Astrocyte (in vitro differentiated cells and primary cell): ENCODE measurements at regions not wholly inside any gene's neighbourhood (a gene's known extent, or its start where the extent isn't known, plus 50 kb on each side); places are given as distances from the start of the nearest gene placed in this dataset.

Source experiments
- DNase-seq: peaks from one replicate; pipeline ENCODE4 v3.0.0-alpha.2; 2010; ENCODE audit warnings: low read depth
- FAIRE-seq: peaks from 2 replicates; lab custom pipeline; 2011; peaks lifted over from hg19 to GRCh38; lab: Jason Lieb, UNC
- H2AFZ ChIP-seq: 2 replicates; pipeline ENCODE4 v1.6.0; 2012; ENCODE audit warnings: low read depth, low read length, inconsistent platforms
- H3K27ac ChIP-seq: 2 replicates; pipeline ENCODE4 v1.5.1; 2011; ENCODE audit warnings: low read depth, low read length, inconsistent platforms
- H3K27me3 ChIP-seq: 2 replicates; pipeline ENCODE4 v1.6.0; 2011; ENCODE audit warnings: low read length, inconsistent platforms; ENCODE audit not compliant: insufficient read depth
- H3K36me3 ChIP-seq: 2 replicates; pipeline ENCODE4 v1.5.1; 2011; ENCODE audit warnings: low read length, inconsistent platforms; ENCODE audit not compliant: insufficient read depth
- H3K4me1 ChIP-seq: 2 replicates; pipeline ENCODE4 v1.5.1; 2011; ENCODE audit warnings: low read length, inconsistent platforms; ENCODE audit not compliant: insufficient read depth
- H3K4me2 ChIP-seq: 2 replicates; pipeline ENCODE4 v1.6.0; 2012; ENCODE audit warnings: low read length, inconsistent platforms
- H3K4me3 ChIP-seq: 2 replicates; pipeline ENCODE4 v1.5.1; 2011; ENCODE audit warnings: low read depth, mild to moderate bottlenecking, low read length, inconsistent platforms; ENCODE audit not compliant: insufficient read depth
- H3K79me2 ChIP-seq: 2 replicates; pipeline ENCODE4 v1.6.0; 2012; ENCODE audit warnings: mild to moderate bottlenecking, low read length, inconsistent platforms; ENCODE audit not compliant: insufficient read depth
- H3K9ac ChIP-seq: 2 replicates; pipeline ENCODE4 v1.6.0; 2012; ENCODE audit warnings: mild to moderate bottlenecking, low read length, inconsistent platforms
- H3K9me3 ChIP-seq: 2 replicates; pipeline ENCODE4 v1.5.1; 2012; ENCODE audit warnings: low read depth, mild to moderate bottlenecking, low read length, inconsistent platforms; ENCODE audit not compliant: insufficient read depth
- H4K20me1 ChIP-seq: 2 replicates; pipeline ENCODE4 v1.6.0; 2012; ENCODE audit warnings: low read length, inconsistent platforms; ENCODE audit not compliant: insufficient read depth
- H3K27ac Mint-ChIP-seq: one replicate; pipeline ENCODE4 v1.8.0; 2021; ENCODE audit warnings: mild to moderate bottlenecking, mixed read lengths; ENCODE audit not compliant: unreplicated experiment
- H3K27me3 Mint-ChIP-seq: one replicate; pipeline ENCODE4 v1.8.0; 2021; ENCODE audit warnings: low read depth, mixed read lengths; ENCODE audit not compliant: unreplicated experiment
- H3K36me3 Mint-ChIP-seq: one replicate; pipeline ENCODE4 v1.8.0; 2021; ENCODE audit warnings: low read depth, mixed read lengths; ENCODE audit not compliant: unreplicated experiment
- H3K4me1 Mint-ChIP-seq: one replicate; pipeline ENCODE4 v1.8.0; 2021; ENCODE audit warnings: low read depth, mixed read lengths; ENCODE audit not compliant: unreplicated experiment
- H3K4me3 Mint-ChIP-seq: one replicate; pipeline ENCODE4 v1.8.0; 2021; ENCODE audit warnings: mild to moderate bottlenecking, moderate library complexity, mixed read lengths; ENCODE audit not compliant: unreplicated experiment
- H3K9me3 Mint-ChIP-seq: one replicate; pipeline ENCODE4 v1.8.0; 2021; ENCODE audit warnings: mild to moderate bottlenecking, mixed read lengths; ENCODE audit not compliant: unreplicated experiment
- CTCF ChIP-seq: IDR thresholded peaks from 2 replicates; pipeline ENCODE4 v1.5.1; 2011; ENCODE audit warnings: low read depth, mild to moderate bottlenecking, inconsistent platforms, low read length, moderate library complexity; ENCODE audit not compliant: insufficient read depth
- EZH2 ChIP-seq: IDR thresholded peaks from 2 replicates; pipeline ENCODE4 v1.6.1; 2012; ENCODE audit warnings: mild to moderate bottlenecking, low read length, inconsistent platforms; ENCODE audit not compliant: insufficient read depth

GRCh38 chr4:164188236-164188635 lies 565.7 kb upstream of the SMIM31 start:
- Histone ChIP-seq H3K27ac (no peak overlapping the region), H3K79me2 (no peaks in the 10 kb centered on the region), H3K9ac (no peak overlapping the region), H3K36me3 (no peaks in the 10 kb centered on the region), H3K4me1 (no peaks in the 10 kb centered on the region), H3K4me3 (no peak overlapping the region), H4K20me1 (no peaks in the 10 kb centered on the region), H3K27me3 (no peaks in the 10 kb centered on the region), H3K4me2 (no peak overlapping the region), H3K9me3 (no peaks in the 10 kb centered on the region), H2AFZ (no peak overlapping the region)
- Mint-ChIP-seq H3K27ac (no peak overlapping the region), H3K9me3 (peaks cover 6% of the 10 kb centered on the region), H3K36me3 (peaks cover 3% of the 10 kb centered on the region), H3K27me3 (no peaks in the 10 kb centered on the region), H3K4me1 (no peaks in the 10 kb centered on the region), H3K4me3 (no peak overlapping the region)
- FAIRE-seq (no peak), DNase-seq (no peak)
- TF ChIP-seq EZH2 (no peak), CTCF (no peak)

GRCh38 chr4:164192844-164193243 lies 561.1 kb upstream of the SMIM31 start:
- TF ChIP-seq EZH2, result no peak
- TF ChIP-seq CTCF, result no peak
- H3K4me3 Mint-ChIP-seq, result no peak overlapping the region
- no peaks in the 10 kb centered on the region for H3K79me2 ChIP-seq
- H3K4me1 Mint-ChIP-seq, result no peaks in the 10 kb centered on the region
- FAIRE-seq, result no peak
- no peak overlapping the region for H3K9ac ChIP-seq
- peaks cover 6% of the 10 kb centered on the region for H3K9me3 Mint-ChIP-seq
- H3K27me3 ChIP-seq, result no peaks in the 10 kb centered on the region
- H3K4me2 ChIP-seq, result no peak overlapping the region
- H2AFZ ChIP-seq, result no peak overlapping the region
- no peaks in the 10 kb centered on the region for H3K27me3 Mint-ChIP-seq
- DNase-seq, result no peak
- H3K36me3 ChIP-seq, result no peaks in the 10 kb centered on the region
- H3K36me3 Mint-ChIP-seq, result peaks cover 3% of the 10 kb centered on the region
- no peaks in the 10 kb centered on the region for H3K9me3 ChIP-seq
- no peak overlapping the region for H3K4me3 ChIP-seq
- no peaks in the 10 kb centered on the region for H4K20me1 ChIP-seq
- H3K27ac ChIP-seq, result no peak overlapping the region
- no peak overlapping the region for H3K27ac Mint-ChIP-seq
- no peaks in the 10 kb centered on the region for H3K4me1 ChIP-seq

- Mint-ChIP-seq H3K4me1 (no peaks in the 10 kb centered on the region), H3K36me3 (peaks cover 3% of the 10 kb centered on the region), H3K9me3 (peaks cover 6% of the 10 kb centered on the region), H3K27me3 (no peaks in the 10 kb centered on the region), H3K4me3 (no peak overlapping the region), H3K27ac (no peak overlapping the region)
- no peak overlapping the region for H3K27ac ChIP-seq
- DNase-seq, result no peak
- no peaks in the 10 kb centered on the region for H4K20me1 ChIP-seq
- TF ChIP-seq CTCF (no peak), EZH2 (no peak)
- no peaks in the 10 kb centered on the region for H3K4me1 ChIP-seq
- H3K27me3 ChIP-seq, result no peaks in the 10 kb centered on the region
- H3K9me3 ChIP-seq, result no peaks in the 10 kb centered on the region
- no peak overlapping the region for H3K9ac ChIP-seq
- no peaks in the 10 kb centered on the region for H3K36me3 ChIP-seq
- no peak for FAIRE-seq
- no peak overlapping the region for H3K4me2 ChIP-seq
- no peak overlapping the region for H3K4me3 ChIP-seq
- H3K79me2 ChIP-seq, result no peaks in the 10 kb centered on the region
- H2AFZ ChIP-seq, result no peak overlapping the region
Observed at GRCh38 chr4:164193676-164194075, 560.3 kb upstream of the SMIM31 start.
